Activated naive CD4-positive, alpha-beta T cell treated with anti-CD3 and anti-CD28 coated beads, Interleukin-2, amount 50 U/mL, for 72 hours (primary cell): ENCODE measurements at regions not wholly inside any gene's neighbourhood (a gene's known extent, or its start where the extent isn't known, plus 50 kb on each side); places are given as distances from the start of the nearest gene placed in this dataset.
"Not testable (repeated sequence)": the region's sequence is repeated elsewhere in the genome, so short reads cannot be mapped to it uniquely, and the experiment has no call there.

Source experiments
- ATAC-seq, 2 donors: fragments of 150-1000 bp; cut with Tn5 transposase; 2 replicates each; pipeline ENCODE4 v1.10.0; 2021; ENCODE audit warnings: mild to moderate bottlenecking in 2 of 2, moderate library complexity in 2 of 2
- DNase-seq, 2 donors: peaks; one replicate each; pipeline ENCODE4 v3.0.0; 2021 to 2022; ENCODE audit warnings: low spot score in 2 of 2
- H3K27ac Mint-ChIP-seq, 2 donors: one replicate each; pipeline ENCODE4 v1.8.0; 2022; ENCODE audit warnings: mild to moderate bottlenecking in 2 of 2, mixed read lengths in 2 of 2
- H3K36me3 Mint-ChIP-seq, 2 donors: one replicate each; pipeline ENCODE4 v1.8.0; 2022; ENCODE audit warnings: mixed read lengths in 2 of 2
- H3K9me3 Mint-ChIP-seq, 2 donors: one replicate each; pipeline ENCODE4 v1.8.0; 2022; ENCODE audit warnings: mixed read lengths in 2 of 2

DNA sequence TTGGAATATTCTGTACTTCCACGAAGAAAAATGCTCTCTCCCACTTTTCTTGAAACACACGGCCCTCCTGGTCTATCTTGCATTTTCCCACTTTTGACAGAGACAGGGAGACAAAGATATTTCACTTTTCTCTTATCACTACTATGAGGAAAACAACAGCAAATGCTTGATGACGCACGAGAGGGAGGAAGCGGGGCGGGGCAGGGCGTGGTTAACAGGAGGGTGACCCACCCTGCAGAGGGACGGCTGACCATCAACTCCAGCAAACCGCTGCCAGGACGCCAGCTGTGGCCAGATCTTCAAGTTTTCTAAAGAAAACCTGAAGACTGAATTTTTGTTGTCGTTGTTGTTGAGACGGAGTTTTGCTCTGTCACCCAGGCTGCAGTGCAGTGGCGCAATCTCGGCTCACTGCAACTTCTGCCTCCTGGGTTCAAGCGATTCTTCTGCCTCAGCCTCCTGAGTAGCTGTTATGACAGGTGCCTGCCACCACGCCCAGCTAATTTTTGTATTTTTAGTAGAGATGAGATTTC, 63.8 kb downstream of the NSUN5 start:
- not testable (repeated sequence) for H3K36me3 Mint-ChIP-seq, DNase-seq, H3K9me3 Mint-ChIP-seq, H3K27ac Mint-ChIP-seq, ATAC-seq

DNA sequence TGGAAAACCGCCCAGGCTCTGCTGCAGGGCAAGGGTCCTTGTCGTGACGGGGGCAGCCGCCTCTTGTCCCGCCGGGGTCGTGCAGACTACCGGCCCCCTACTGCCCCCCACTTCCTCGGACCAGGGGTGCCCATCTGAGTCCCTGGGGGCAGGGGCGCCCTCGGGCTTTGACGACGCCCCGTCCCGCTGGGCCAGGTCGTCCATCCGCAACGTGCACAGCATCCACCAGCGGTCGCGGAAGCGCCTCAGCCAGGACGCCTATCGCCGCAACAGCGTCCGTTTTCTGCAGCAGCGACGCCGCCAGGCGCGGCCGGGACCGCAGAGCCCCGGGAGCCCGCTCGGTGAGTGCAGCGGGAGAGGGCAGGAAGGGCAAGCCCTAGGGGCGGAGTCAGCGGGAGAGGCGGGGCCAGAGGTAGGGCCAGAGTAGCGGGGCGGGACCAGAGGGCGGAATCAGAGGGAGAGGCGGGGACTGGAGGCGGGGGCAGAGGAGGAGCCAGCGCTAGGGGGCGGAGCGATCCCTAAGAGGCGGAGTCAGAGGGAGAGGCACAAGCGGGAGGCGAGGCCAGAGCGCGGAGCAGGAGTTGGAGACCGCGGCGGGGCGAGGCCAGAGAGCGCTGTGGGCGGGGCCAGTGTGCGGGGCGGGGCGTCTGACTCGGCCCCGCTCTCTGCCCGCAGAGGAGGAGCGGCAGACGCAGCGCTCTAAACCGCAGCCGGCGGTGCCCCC, 73.5 kb downstream of the NSUN5 start:
- peak; percentile 93 to 94 for ATAC-seq
- H3K27ac Mint-ChIP-seq, H3K36me3 Mint-ChIP-seq, H3K9me3 Mint-ChIP-seq: not testable (repeated sequence)
- peak; percentile 92 to 95 for DNase-seq

DNA sequence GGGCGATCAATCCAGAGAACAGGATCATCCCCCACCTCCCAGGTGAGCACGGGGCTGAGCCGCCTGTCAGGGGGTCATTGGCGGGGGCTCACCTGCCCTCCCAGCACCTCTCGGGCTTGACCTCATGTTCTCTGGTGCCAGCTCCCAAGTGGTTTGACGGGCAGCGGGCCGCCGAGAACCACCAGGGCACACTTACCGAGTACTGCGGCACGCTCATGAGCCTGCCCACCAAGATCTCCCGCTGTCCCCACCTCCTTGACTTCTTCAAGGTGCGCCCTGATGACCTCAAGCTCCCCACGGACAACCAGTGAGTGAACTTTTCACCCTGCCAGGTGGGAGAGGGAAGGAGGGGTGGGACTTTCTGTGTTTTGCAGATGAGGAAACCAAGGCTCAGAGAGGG, 82.9 kb downstream of the NSUN5 start:
- H3K27ac Mint-ChIP-seq, H3K36me3 Mint-ChIP-seq, H3K9me3 Mint-ChIP-seq, ATAC-seq, DNase-seq: not testable (repeated sequence)

DNA sequence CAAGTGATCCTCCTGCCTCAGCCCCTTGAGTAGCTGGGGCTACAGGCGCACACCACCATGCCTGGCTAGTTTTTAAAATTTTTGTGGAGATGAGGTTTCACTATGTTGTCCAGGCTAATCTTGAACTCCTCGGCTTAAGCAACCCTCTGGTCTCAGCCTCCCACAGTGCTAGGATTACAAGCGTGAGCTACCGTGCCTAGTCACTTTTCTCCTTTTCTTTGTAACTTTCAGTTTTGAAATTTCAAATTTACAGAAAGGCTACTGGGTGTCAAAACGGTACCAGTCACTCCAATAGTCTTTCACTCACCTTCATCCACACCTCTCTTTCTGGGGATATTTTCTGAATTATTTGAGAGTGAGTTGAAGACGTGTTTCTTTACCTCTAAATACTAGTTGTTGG, 86.9 kb downstream of the NSUN5 start:
- peak; percentile 56 to 71 for ATAC-seq
- H3K9me3 Mint-ChIP-seq, DNase-seq, H3K27ac Mint-ChIP-seq, H3K36me3 Mint-ChIP-seq: not testable (repeated sequence)

DNA sequence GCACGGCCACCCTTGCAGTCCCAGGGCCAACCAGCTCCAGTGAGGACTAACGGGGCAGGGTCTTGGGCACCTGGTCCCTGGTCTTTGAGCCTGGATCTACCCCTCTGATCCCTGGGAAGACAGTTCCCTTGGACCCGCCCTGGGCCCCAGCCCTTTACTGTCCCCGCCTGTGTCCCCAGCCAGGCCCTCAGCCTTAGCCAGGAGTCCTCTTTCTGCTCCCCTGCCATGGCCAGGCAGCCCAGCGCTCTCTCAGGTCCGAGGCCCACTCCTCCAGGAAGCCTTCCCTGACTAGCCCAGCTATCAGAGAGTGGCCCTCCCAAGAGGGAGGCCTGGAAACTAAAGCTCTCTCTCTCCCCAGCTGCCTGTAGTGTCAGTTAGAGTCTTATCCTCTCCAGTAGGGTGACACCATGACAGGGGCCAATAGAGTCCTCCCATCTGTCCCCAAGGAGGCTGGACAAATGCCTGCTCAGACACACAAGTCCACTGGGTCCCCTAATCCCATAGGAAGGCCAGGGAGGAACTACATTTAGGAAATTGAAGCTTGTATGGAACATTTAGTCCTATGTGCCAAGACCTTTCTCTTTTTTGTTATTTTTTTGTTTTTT, 87.8 kb downstream of the NSUN5 start:
- not testable (repeated sequence) for H3K27ac Mint-ChIP-seq, H3K9me3 Mint-ChIP-seq, DNase-seq, H3K36me3 Mint-ChIP-seq
- peak in 1 of 2 donors; percentile 34 for ATAC-seq

DNA sequence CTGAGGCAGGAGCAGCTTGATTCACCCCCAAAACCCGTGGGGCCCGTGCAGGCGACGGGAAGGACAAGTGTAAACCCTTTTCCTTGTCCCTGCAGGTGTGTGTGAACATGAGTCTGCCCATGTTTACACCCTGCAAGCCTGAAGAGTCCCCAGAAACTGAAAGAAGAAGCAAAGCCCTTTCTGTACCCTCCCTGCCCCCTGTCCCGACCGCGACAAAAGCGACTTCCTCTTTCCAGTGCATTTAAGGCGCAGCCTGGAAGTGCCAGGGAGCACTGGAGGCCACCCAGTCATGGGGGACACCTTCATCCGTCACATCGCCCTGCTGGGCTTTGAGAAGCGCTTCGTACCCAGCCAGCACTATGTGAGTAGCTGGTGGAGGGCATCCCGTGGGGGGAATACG, 88.3 kb downstream of the NSUN5 start:
- not testable (repeated sequence) for DNase-seq, ATAC-seq, H3K36me3 Mint-ChIP-seq, H3K9me3 Mint-ChIP-seq, H3K27ac Mint-ChIP-seq

DNA sequence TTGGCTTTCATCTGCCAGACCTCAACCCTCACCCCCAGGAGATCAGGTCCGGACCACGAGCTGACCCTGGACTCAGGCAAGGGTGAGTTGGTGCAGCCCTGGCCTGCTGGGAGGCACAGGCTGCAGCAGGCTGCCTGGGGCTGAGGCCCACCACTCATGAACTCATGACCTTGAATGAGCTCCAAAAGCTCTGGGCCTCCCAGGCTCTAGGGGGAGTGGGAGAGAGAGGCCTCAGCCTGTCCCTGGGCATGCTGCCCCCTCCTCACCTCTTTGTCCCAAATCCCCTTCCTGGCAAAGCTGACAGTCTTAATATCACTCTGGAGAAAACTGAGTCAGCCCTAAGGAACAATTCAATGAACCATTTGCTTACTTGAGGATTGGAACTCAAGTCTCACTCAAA, 89.8 kb downstream of the NSUN5 start:
- DNase-seq, H3K27ac Mint-ChIP-seq, H3K9me3 Mint-ChIP-seq, H3K36me3 Mint-ChIP-seq, ATAC-seq: not testable (repeated sequence)

DNA sequence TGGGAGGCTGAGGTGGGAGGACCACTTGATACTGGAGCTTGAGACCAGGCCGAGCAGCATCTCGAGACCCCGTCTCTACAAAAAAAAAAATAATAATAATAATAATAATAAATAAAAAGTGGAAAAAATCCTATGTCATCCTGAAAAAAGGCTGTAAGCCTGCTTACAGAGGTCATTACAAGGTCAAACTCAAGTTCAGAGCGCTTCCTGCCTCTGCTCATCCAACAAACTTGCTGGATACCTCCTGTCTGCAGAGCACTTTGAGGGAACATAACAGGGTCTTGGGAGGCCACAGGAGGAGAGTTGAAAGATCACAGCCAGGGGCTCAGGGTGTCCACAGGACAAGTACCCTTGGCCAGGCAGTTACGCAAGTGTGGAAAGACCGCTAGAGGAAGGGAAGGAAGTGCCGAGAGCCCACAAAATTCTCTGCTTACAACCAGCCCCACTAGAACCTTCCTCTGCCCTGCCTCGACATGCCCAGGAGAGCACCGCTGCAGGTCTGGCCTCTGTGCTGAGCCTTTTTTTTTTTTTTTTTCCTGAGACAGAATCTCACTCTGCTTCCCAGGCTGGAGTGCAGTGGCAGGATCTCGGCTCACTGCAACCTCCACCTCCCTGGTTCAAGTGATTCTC, 92.5 kb downstream of the NSUN5 start:
- not testable (repeated sequence) for H3K27ac Mint-ChIP-seq, H3K36me3 Mint-ChIP-seq, H3K9me3 Mint-ChIP-seq, ATAC-seq
- peak in 1 of 2 donors; percentile 25 for DNase-seq

GRCh38 chr7:73215232-73215631, 93.4 kb downstream of the NSUN5 start:
- ATAC-seq, DNase-seq, H3K9me3 Mint-ChIP-seq, H3K27ac Mint-ChIP-seq, H3K36me3 Mint-ChIP-seq: not testable (repeated sequence)

DNA sequence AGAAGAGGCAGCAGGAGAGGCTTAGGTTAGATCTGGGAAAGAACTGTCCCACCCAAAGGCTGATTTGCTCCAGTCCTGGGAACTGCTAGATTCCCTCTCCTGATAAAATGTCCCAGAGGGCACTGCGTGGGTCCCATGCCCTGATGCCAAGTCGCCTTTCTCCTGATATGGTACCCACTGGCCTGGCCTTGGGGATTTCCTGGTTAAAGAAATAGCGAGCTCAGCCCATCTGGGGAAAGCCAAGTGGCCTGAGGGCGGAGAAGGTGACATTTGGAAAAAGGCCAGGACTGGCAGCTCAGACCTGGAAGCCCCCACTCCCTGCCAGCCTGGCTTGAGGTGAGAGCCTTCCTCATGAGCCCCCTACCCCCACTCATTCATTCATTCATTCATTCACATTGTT, 94.2 kb downstream of the NSUN5 start:
- not testable (repeated sequence) for H3K27ac Mint-ChIP-seq, H3K9me3 Mint-ChIP-seq, ATAC-seq, H3K36me3 Mint-ChIP-seq
- DNase-seq = peak in 1 of 2 donors; percentile 52

DNA sequence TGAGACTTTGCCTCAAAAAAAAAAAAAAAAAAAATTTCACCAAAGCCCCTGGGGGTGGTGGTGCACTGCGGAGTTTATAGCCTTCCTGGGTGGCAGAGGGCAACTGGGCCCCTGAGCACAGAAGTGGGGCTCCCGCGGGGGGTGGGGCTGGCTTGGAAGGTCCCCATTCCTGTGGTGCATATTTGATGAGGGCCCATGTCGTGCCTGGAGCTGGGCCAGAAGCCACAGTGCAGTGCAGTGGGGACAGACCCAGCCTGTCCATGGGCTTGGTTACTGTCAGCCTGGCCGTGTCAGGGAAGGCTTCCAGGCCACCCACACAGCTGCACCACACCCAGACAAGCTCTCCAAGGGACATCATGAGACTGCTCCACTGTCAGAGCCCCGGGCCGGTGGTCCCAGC, 95.5 kb downstream of the NSUN5 start:
- not testable (repeated sequence) for H3K36me3 Mint-ChIP-seq, H3K27ac Mint-ChIP-seq, H3K9me3 Mint-ChIP-seq
- DNase-seq = peak in 1 of 2 donors; percentile 42
- ATAC-seq = peak in 1 of 2 donors; percentile 36

- not testable (repeated sequence) for H3K9me3 Mint-ChIP-seq, H3K36me3 Mint-ChIP-seq, H3K27ac Mint-ChIP-seq, DNase-seq, ATAC-seq
Measured at GRCh38 chr7:73205594-73205993, 103.0 kb downstream of the NSUN5 start.

GRCh38 chr7:73204898-73205297, 103.7 kb downstream of the NSUN5 start:
- ATAC-seq, H3K36me3 Mint-ChIP-seq: not testable (repeated sequence)

DNA sequence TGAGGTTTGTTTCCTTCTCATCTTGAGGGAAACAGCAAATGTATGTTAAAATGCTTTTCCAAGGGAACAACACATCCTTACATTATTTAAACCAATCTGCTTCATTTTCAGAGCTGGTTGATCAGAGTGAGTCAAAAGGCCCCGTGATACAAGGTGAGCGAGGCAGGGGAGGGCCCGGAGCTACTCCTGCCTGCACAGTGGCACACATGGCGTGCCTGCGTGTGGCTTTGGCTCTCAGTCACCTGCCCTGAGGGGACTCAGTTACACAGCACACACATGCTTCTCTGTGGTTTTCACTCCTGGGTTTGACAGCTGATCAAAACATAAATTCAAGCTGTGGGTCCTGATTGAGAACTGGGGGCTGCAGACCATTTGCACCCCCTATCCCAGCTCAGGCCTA, 105.3 kb downstream of the NSUN5 start:
- not testable (repeated sequence) for DNase-seq, H3K27ac Mint-ChIP-seq, H3K36me3 Mint-ChIP-seq

More at GRCh38 chr7:73204898-73205297, 103.7 kb downstream of the NSUN5 start:
- H3K27ac Mint-ChIP-seq, H3K9me3 Mint-ChIP-seq, DNase-seq: not testable (repeated sequence)

DNA sequence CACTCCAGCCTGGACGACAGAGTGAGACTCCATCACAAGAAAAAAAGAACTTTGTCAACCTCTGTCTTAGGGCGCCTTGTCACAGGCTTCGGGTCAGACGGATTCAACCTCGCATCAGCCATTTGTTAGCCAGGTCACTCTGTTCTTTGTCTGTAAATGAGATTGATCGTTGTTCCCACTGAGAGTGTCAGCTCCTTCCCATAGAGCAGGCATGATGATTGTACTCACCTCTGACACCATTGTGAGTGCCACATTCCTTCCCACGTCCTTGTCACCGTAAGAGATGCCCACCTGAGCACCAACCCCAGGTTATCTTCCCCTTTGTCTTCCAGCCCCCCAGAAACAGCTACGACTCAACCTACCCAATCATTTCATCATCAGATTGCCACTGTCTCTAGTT, 107.4 kb downstream of the NSUN5 start:
- not testable (repeated sequence) for DNase-seq, H3K27ac Mint-ChIP-seq, ATAC-seq, H3K36me3 Mint-ChIP-seq, H3K9me3 Mint-ChIP-seq

More for the DNA sequence above, 105.3 kb downstream of the NSUN5 start:
- ATAC-seq = peak in 1 of 2 donors; percentile 70
- H3K9me3 Mint-ChIP-seq = not testable (repeated sequence)

DNA sequence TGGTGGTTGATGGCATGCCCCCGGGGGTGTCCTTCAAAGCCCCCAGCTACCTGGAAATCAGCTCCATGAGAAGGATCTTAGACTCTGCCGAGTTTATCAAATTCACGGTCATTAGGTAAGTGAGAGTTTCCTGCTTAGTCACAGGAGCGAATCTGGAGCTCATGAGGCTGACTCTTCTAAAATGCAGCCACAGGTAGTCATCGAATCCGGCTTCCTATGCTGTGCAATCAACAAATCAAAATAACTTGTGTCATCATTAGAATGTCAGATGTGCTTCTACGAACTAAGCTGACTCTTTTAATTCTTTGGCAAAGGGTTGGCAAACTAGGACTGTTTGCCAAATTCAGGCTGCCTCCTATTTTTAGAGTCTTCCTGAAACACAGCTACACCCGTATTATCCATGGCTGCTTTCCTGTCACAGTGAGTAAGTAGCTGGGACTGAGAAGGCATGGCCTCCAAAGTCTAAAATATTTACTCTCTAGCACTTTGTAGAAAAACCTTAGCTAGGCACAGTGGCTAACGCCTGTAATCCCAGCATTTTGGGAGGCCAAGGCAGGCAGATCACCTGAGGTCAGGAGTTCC, 108.0 kb downstream of the NSUN5 start:
- not testable (repeated sequence) for ATAC-seq, H3K27ac Mint-ChIP-seq, DNase-seq, H3K9me3 Mint-ChIP-seq, H3K36me3 Mint-ChIP-seq

DNA sequence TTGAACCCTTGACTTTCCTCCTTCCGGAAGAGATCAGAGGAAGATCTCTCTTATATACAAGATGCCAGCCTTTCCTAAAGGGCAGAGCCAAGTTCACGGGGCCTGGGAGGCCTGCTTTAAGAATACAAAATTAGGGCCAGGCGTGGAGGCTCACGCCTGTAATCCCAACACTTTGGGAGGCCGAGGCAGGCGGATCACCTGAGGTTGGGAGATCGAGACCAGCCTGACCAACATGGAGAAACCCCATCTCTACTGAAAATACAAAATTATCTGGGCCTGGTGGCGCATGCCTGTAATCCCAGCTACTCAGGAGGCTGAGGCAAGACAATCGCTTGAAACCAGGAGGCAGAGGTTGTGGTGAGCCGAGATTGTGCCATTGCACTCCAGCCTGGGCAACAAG, 108.2 kb upstream of the SPDYE9 start:
- not testable (repeated sequence) for ATAC-seq, H3K9me3 Mint-ChIP-seq, H3K36me3 Mint-ChIP-seq, DNase-seq, H3K27ac Mint-ChIP-seq
